WTC11 (cell line): ENCODE measurements at regions not wholly inside any gene's neighbourhood (a gene's known extent, or its start where the extent isn't known, plus 50 kb on each side); places are given as distances from the start of the nearest gene placed in this dataset.

Experiments
- ATAC-seq: fragments of 200-7000 bp; cut with Tn5 transposase; 2 replicates; pipeline ENCODE4 v1.10.0; 2021; ENCODE audit warnings: mild to moderate bottlenecking, moderate library complexity
- CTCF ChIA-PET: fragments of 300-600 bp; sonication (Branson Sonifier 250); formaldehyde crosslinking; loops from one replicate; lab custom pipeline; 2021; ENCODE audit warnings: antibody characterized with exemption; lab: Charles Lee
- POLR2A ChIA-PET: fragments of 350-600 bp; sonication (Branson Sonifier 250); formaldehyde crosslinking; loops from one replicate; lab custom pipeline; 2021; ENCODE audit warnings: antibody characterized with exemption; lab: Charles Lee
- DNase-seq: peaks from one replicate; pipeline ENCODE4 v3.0.0; 2021; ENCODE audit warnings: low spot score
- H3K27ac Mint-ChIP-seq: 2 replicates; pipeline ENCODE4 v1.8.0; 2021; ENCODE audit warnings: mixed read lengths
- H3K27me3 Mint-ChIP-seq: 2 replicates; pipeline ENCODE4 v1.8.0; 2021; ENCODE audit warnings: low read depth, mild to moderate bottlenecking, moderate library complexity, mixed read lengths
- H3K36me3 Mint-ChIP-seq: 2 replicates; pipeline ENCODE4 v1.8.0; 2021; ENCODE audit warnings: mixed read lengths
- H3K4me1 Mint-ChIP-seq: 2 replicates; pipeline ENCODE4 v1.8.0; 2022; ENCODE audit warnings: mixed read lengths
- H3K4me3 Mint-ChIP-seq: 2 replicates; pipeline ENCODE4 v1.8.0; 2021; ENCODE audit warnings: mild to moderate bottlenecking, moderate library complexity, mixed read lengths
- H3K9me3 Mint-ChIP-seq: 2 replicates; pipeline ENCODE4 v1.8.0; 2021; ENCODE audit warnings: mixed read lengths
- ATF1 ChIP-seq: sonication (generic); formaldehyde crosslinking; IDR thresholded peaks from 2 replicates; pipeline ENCODE4 v1.8.1; 2023; ENCODE audit warnings: mild to moderate bottlenecking, moderate library complexity, missing genetic modification reagents
- CREM ChIP-seq: sonication (generic); formaldehyde crosslinking; IDR thresholded peaks from 2 replicates; pipeline ENCODE4 v1.8.1; 2022; ENCODE audit warnings: mild to moderate bottlenecking, missing genetic modification reagents, moderate library complexity
- E2F4 ChIP-seq: sonication (generic); formaldehyde crosslinking; IDR thresholded peaks from 2 replicates; pipeline ENCODE4 v1.8.1; 2022; ENCODE audit warnings: low read depth, mild to moderate bottlenecking, moderate library complexity, missing genetic modification reagents, borderline replicate concordance
- EMX1 ChIP-seq: fragments of 250-450 bp; sonication (Bioruptor Pico); IDR thresholded peaks from 2 replicates; pipeline ENCODE4 v1.8.0; 2021; ENCODE audit warnings: mild to moderate bottlenecking
- ESRRA ChIP-seq: sonication (generic); formaldehyde crosslinking; IDR thresholded peaks from 2 replicates; pipeline ENCODE4 v1.8.1; 2022; ENCODE audit warnings: mild to moderate bottlenecking, missing genetic modification reagents, borderline replicate concordance
- ETV6 ChIP-seq: sonication (generic); formaldehyde crosslinking; IDR thresholded peaks from 2 replicates; pipeline ENCODE4 v1.8.1; 2022; ENCODE audit warnings: mild to moderate bottlenecking, missing genetic modification reagents
- FOXP1 ChIP-seq: sonication (generic); formaldehyde crosslinking; IDR thresholded peaks from 2 replicates; pipeline ENCODE4 v1.8.0; 2022; ENCODE audit warnings: missing genetic modification reagents, mild to moderate bottlenecking, moderate library complexity, borderline replicate concordance
- MLX ChIP-seq: sonication (generic); formaldehyde crosslinking; IDR thresholded peaks from 2 replicates; pipeline ENCODE4 v1.8.1; 2023; ENCODE audit warnings: mild to moderate bottlenecking, missing genetic modification reagents, moderate library complexity
- SP1 ChIP-seq: sonication (generic); formaldehyde crosslinking; conservative IDR thresholded peaks from 2 replicates; pipeline ENCODE4 v1.8.1; 2022; ENCODE audit warnings: missing genetic modification reagents
- TCF7 ChIP-seq: sonication (generic); formaldehyde crosslinking; IDR thresholded peaks from 2 replicates; pipeline ENCODE4 v1.8.0; 2022; ENCODE audit warnings: mild to moderate bottlenecking, low read depth, missing genetic modification reagents, moderate library complexity
- USF1 ChIP-seq: sonication (generic); formaldehyde crosslinking; IDR thresholded peaks from 2 replicates; pipeline ENCODE4 v1.8.0; 2022; ENCODE audit warnings: mild to moderate bottlenecking, missing genetic modification reagents
- ZNF219 ChIP-seq: sonication (generic); formaldehyde crosslinking; IDR thresholded peaks from 2 replicates; pipeline ENCODE4 v1.8.0; 2023; ENCODE audit warnings: missing genetic modification reagents, mild to moderate bottlenecking, borderline replicate concordance
- ZNF263 ChIP-seq: sonication (generic); formaldehyde crosslinking; IDR thresholded peaks from 2 replicates; pipeline ENCODE4 v1.8.1; 2022; ENCODE audit warnings: low read depth, mild to moderate bottlenecking, moderate library complexity, missing genetic modification reagents
- ZNF416 ChIP-seq: fragments of 250-450 bp; sonication (Bioruptor Pico); IDR thresholded peaks from 2 replicates; pipeline ENCODE4 v1.9.0; 2021; ENCODE audit warnings: mild to moderate bottlenecking, inconsistent platforms
- TF ChIP-seq, protein P1 (sequence below): sonication (generic); formaldehyde crosslinking; IDR thresholded peaks from 2 replicates; pipeline ENCODE4 v1.8.1; 2023; ENCODE audit warnings: mild to moderate bottlenecking, missing genetic modification reagents
- TF ChIP-seq, protein P2 (sequence below): sonication (generic); formaldehyde crosslinking; IDR thresholded peaks from 2 replicates; pipeline ENCODE4 v1.8.1; 2022; ENCODE audit warnings: mild to moderate bottlenecking, missing genetic modification reagents, moderate library complexity, borderline replicate concordance
- TF ChIP-seq, protein P3 (sequence below): fragments of 200-600 bp; IDR thresholded peaks from 2 replicates; pipeline ENCODE4 v1.8.0; 2022; ENCODE audit warnings: antibody characterized with exemption
- TF ChIP-seq, protein P4 (sequence below): sonication (generic); formaldehyde crosslinking; IDR thresholded peaks from 2 replicates; pipeline ENCODE4 v1.8.1; 2023; ENCODE audit warnings: mild to moderate bottlenecking, missing genetic modification reagents, moderate library complexity
- TF ChIP-seq, protein P5 (sequence below): sonication (generic); formaldehyde crosslinking; IDR thresholded peaks from 2 replicates; pipeline ENCODE4 v1.8.1; 2022; ENCODE audit warnings: mild to moderate bottlenecking, moderate library complexity, missing genetic modification reagents

DNA sequence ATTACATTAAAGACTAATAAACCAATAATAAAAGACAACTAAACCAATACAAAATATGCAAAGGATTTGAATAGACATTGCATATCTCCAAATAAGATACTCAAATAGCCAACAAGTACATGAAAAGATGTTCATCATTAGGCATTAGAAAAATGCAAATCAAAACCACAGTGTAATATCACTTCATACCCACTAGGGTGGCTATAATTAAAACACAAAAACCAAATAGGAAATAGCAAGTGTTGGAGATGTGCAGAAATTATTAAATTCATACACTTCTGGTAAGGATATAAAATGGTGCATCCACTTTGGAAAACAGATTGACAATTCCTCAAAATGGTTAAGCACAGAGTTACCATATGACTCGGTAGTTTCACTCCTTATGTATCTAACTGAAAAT, 860.8 kb upstream of the DIAPH2 start (continued):
- TF ChIP-seq, protein P1, sequence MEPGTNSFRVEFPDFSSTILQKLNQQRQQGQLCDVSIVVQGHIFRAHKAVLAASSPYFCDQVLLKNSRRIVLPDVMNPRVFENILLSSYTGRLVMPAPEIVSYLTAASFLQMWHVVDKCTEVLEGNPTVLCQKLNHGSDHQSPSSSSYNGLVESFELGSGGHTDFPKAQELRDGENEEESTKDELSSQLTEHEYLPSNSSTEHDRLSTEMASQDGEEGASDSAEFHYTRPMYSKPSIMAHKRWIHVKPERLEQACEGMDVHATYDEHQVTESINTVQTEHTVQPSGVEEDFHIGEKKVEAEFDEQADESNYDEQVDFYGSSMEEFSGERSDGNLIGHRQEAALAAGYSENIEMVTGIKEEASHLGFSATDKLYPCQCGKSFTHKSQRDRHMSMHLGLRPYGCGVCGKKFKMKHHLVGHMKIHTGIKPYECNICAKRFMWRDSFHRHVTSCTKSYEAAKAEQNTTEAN (CRISPR knock-in tag): no peak
- TF ChIP-seq CREM: no peak
- TF ChIP-seq ZNF263 (CRISPR knock-in tag): no peak
- TF ChIP-seq, all 79 proteins: peak for 0

DNA sequence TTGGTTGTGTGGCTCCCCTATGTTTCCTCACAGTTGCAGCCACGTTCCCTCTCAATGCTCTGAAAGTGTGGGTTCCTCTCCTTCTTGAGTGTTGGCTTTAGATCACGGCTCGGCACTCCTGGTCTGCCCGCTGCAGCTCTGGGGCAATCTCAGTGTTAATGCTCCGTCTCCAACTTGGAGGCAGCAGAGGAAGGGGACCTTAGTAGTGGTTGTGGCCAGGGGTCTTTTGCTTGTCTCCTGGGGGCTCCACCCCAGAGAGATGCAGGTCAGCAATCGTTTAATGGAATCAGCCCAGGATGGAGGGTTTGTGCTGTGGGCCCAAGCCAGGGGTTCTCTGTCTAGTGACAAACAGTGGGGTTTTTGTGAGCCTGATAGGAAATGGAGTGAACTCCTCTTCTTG, 849.4 kb upstream of the DIAPH2 start:
- TF ChIP-seq ZNF416 (CRISPR knock-in tag) (no peak), ETV6 (CRISPR knock-in tag) (no peak), EMX1 (CRISPR knock-in tag) (no peak), USF1 (no peak), ESRRA (no peak), TCF7 (CRISPR knock-in tag) (no peak), SP1 (no peak), MLX (CRISPR knock-in tag) (no peak), E2F4 (CRISPR knock-in tag) (no peak)
- TF ChIP-seq, protein P2, sequence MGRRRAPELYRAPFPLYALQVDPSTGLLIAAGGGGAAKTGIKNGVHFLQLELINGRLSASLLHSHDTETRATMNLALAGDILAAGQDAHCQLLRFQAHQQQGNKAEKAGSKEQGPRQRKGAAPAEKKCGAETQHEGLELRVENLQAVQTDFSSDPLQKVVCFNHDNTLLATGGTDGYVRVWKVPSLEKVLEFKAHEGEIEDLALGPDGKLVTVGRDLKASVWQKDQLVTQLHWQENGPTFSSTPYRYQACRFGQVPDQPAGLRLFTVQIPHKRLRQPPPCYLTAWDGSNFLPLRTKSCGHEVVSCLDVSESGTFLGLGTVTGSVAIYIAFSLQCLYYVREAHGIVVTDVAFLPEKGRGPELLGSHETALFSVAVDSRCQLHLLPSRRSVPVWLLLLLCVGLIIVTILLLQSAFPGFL: no peak
- TF ChIP-seq, protein P3, sequence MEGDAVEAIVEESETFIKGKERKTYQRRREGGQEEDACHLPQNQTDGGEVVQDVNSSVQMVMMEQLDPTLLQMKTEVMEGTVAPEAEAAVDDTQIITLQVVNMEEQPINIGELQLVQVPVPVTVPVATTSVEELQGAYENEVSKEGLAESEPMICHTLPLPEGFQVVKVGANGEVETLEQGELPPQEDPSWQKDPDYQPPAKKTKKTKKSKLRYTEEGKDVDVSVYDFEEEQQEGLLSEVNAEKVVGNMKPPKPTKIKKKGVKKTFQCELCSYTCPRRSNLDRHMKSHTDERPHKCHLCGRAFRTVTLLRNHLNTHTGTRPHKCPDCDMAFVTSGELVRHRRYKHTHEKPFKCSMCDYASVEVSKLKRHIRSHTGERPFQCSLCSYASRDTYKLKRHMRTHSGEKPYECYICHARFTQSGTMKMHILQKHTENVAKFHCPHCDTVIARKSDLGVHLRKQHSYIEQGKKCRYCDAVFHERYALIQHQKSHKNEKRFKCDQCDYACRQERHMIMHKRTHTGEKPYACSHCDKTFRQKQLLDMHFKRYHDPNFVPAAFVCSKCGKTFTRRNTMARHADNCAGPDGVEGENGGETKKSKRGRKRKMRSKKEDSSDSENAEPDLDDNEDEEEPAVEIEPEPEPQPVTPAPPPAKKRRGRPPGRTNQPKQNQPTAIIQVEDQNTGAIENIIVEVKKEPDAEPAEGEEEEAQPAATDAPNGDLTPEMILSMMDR: no peak
- DNase-seq (no peak), ATAC-seq (no peak)
- no peaks in the 10 kb centered on the region for H3K36me3 Mint-ChIP-seq
- ChIA-PET CTCF (no interaction called here), POLR2A (no interaction called here)
- H3K4me1 Mint-ChIP-seq: no peaks in the 10 kb centered on the region
- H3K27ac Mint-ChIP-seq: no peak overlapping the region
- H3K4me3 Mint-ChIP-seq: no peak overlapping the region
- H3K9me3 Mint-ChIP-seq: peaks cover 3% of the 10 kb centered on the region; the same call in 1 of the 2 replicates
- peaks cover 2% of the 10 kb centered on the region for H3K27me3 Mint-ChIP-seq

DNA sequence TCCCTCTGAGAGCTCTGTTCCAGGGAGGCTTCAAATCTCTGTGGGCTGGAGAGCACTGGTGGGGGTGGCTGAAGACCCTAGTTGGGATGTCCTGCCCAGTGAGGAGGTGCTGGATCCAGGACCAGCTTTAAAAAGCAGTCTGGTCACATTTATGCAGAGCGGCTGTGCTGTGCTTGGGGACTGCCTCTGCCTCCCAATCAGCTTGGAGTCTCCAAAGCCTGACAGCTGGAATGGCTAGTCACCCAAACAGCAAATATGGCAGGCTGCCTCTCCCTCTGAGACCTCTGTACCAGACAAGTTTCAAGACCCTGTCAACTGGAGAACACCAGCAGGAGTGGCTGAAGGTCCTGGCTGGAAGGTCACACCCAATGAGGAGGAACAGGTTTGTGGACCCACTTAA, 848.1 kb upstream of the DIAPH2 start:
- ATAC-seq (no peak), DNase-seq (no peak)
- H3K36me3 Mint-ChIP-seq: no peaks in the 10 kb centered on the region
- H3K4me3 Mint-ChIP-seq: no peak overlapping the region
- no peak overlapping the region for H3K27ac Mint-ChIP-seq
- H3K4me1 Mint-ChIP-seq: no peaks in the 10 kb centered on the region
- no peaks in the 10 kb centered on the region; the same call in none of the 2 replicates for H3K27me3 Mint-ChIP-seq
- H3K9me3 Mint-ChIP-seq: peaks cover 3% of the 10 kb centered on the region; the same call in 1 of the 2 replicates
- POLR2A ChIA-PET: no interaction called here
- CTCF ChIA-PET: no interaction called here
- TF ChIP-seq ATF1 (CRISPR knock-in tag) (no peak), ZNF263 (CRISPR knock-in tag) (no peak), ZNF219 (CRISPR knock-in tag) (no peak), FOXP1 (CRISPR knock-in tag) (no peak)
- TF ChIP-seq, protein P4, sequence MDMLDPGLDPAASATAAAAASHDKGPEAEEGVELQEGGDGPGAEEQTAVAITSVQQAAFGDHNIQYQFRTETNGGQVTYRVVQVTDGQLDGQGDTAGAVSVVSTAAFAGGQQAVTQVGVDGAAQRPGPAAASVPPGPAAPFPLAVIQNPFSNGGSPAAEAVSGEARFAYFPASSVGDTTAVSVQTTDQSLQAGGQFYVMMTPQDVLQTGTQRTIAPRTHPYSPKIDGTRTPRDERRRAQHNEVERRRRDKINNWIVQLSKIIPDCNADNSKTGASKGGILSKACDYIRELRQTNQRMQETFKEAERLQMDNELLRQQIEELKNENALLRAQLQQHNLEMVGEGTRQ (CRISPR knock-in tag): no peak
- TF ChIP-seq, protein P5, sequence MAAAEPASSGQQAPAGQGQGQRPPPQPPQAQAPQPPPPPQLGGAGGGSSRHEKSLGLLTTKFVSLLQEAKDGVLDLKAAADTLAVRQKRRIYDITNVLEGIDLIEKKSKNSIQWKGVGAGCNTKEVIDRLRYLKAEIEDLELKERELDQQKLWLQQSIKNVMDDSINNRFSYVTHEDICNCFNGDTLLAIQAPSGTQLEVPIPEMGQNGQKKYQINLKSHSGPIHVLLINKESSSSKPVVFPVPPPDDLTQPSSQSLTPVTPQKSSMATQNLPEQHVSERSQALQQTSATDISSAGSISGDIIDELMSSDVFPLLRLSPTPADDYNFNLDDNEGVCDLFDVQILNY: no peak
- TF ChIP-seq, protein P2: no peak
